ENCODE measurements at regions not wholly inside any gene's neighbourhood (a gene's known extent, or its start where the extent isn't known, plus 50 kb on each side); places are given as distances from the start of the nearest gene placed in this dataset.

- TF ChIP-seq CTCF (IDR thresholded peaks at IDR 0.05) (no peak), POLR2A (IDR thresholded peaks at IDR 0.05) (no peak)
Measured at GRCh38 chr2:187037310-187037709, 188.3 kb upstream of the ZSWIM2 start.
